ENCODE measurements at regions not wholly inside any gene's neighbourhood (a gene's known extent, or its start where the extent isn't known, plus 50 kb on each side); places are given as distances from the start of the nearest gene placed in this dataset.
"Not testable (repeated sequence)": the region's sequence is repeated elsewhere in the genome, so short reads cannot be mapped to it uniquely, and the experiment has no call there.

DNA sequence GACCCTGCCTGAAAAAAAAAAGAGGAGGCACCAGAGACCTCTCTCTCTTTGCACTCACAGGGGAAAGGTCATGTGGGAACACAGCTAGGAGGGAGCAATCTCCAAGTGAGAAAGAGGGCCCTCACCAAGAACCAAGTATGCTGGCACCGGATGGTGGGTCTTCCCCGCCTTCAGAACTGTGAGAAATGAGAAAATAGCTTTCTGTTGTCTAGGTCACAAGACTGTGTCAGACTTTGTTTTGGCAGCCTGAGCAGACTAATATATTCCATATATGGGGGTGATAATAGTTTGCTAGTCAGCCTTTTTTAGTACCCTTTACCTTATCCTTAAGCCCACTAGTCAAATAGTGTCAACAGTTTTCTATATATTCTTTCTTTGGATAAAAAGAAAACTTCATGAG is 193.0 kb downstream of the TRIML1 start:
- no peaks in the 10 kb centered on the region for H3K27me3 ChIP-seq
- H3K4me3 ChIP-seq (ENCODE audit: low read depth, low read length): no peak overlapping the region
- TF ChIP-seq, protein P1, sequence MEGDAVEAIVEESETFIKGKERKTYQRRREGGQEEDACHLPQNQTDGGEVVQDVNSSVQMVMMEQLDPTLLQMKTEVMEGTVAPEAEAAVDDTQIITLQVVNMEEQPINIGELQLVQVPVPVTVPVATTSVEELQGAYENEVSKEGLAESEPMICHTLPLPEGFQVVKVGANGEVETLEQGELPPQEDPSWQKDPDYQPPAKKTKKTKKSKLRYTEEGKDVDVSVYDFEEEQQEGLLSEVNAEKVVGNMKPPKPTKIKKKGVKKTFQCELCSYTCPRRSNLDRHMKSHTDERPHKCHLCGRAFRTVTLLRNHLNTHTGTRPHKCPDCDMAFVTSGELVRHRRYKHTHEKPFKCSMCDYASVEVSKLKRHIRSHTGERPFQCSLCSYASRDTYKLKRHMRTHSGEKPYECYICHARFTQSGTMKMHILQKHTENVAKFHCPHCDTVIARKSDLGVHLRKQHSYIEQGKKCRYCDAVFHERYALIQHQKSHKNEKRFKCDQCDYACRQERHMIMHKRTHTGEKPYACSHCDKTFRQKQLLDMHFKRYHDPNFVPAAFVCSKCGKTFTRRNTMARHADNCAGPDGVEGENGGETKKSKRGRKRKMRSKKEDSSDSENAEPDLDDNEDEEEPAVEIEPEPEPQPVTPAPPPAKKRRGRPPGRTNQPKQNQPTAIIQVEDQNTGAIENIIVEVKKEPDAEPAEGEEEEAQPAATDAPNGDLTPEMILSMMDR (IDR thresholded peaks at IDR 0.05; ENCODE audit: low read depth, low read length): no peak
- no peaks in the 10 kb centered on the region for H3K9me3 ChIP-seq
- no peak for DNase-seq
- H3K4me1 ChIP-seq: no peaks in the 10 kb centered on the region
- H3K36me3 ChIP-seq: no peaks in the 10 kb centered on the region

DNA sequence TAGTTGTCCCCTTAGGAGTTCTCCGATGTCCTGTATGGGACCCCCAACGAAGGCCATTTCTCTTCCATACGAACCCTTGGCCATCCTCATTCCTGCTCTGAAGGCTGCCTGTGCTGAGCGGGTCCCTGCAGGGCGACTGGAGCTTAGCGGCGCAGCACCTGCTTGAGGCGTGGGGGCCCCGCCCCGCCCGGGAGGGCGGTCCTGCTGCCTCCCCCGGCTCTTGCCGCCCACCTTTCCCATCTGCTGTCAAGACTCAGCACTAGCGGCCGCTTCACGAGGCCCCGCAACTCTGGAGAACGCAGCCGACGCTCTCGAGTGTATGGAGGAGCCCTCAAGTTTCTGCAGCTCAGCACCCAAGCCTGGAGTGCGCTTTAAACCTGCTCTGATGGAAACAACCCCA is 197.7 kb downstream of the TRIML1 start:
- no peak overlapping the region for H3K4me3 ChIP-seq (ENCODE audit: low read depth, low read length)
- no peaks in the 10 kb centered on the region for H3K4me1 ChIP-seq
- TF ChIP-seq, protein P1 (IDR thresholded peaks at IDR 0.05; ENCODE audit: low read depth, low read length): no peak
- no peak for DNase-seq
- no peaks in the 10 kb centered on the region for H3K9me3 ChIP-seq
- no peaks in the 10 kb centered on the region for H3K27me3 ChIP-seq
- no peaks in the 10 kb centered on the region for H3K36me3 ChIP-seq

DNA sequence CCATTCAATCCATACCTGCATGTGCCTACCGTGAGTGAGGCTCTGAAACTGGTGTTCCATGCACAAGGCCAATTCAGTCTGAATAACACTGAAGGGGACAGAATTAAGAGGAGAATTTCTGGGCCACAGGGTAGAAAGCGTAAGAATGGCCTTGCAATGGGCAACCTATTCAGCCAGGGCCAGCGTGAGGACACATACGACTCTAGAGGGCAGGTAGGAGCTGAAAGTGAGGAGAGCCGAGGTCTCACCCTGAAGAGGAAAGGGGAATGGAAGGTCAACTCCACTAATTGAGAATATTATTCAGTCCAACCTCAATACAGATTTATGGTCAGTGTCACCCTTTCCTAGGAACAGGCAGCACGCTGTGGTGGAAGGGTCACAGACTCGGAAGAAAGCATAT is 202.2 kb downstream of the TRIML1 start:
- TF ChIP-seq, protein P1 (IDR thresholded peaks at IDR 0.05; ENCODE audit: low read depth, low read length): no peak
- no peak for DNase-seq
- no peaks in the 10 kb centered on the region for H3K9me3 ChIP-seq
- no peaks in the 10 kb centered on the region for H3K36me3 ChIP-seq
- H3K27me3 ChIP-seq: no peaks in the 10 kb centered on the region
- H3K4me3 ChIP-seq (ENCODE audit: low read depth, low read length): no peak overlapping the region
- H3K4me1 ChIP-seq: no peaks in the 10 kb centered on the region

DNA sequence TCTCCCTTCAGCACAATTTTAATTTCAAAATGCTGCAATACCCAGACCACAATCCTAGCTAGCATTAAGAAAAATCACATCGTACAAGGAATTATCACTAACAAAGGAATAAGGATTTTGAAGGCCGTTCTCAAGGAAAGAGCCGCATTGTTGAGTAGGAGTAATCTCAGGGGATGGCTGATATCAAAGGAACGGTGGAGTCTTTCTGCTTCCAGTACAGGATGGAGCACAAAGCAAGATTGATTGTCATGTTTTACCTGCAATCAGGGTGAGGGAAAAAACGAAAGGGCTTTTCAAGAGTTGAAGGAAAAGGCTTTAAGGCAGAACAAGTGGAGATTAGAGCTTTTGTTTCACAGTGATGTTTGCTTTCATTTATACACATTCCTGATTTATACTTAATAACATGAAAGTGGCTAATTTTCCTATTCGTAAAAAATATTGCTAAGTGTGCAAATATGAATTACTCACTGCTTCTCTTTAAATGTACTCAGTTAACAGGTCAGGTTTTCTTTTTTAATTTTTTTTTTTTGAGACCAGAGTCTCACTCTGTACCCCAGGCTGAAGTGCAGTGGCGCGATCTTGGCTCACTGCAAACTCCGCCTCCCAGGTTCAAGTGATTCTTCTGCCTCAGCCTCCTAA is 207.0 kb downstream of the TRIML1 start:
- no peak for DNase-seq
- Histone ChIP-seq H3K36me3 (no peaks in the 10 kb centered on the region), H3K4me1 (no peaks in the 10 kb centered on the region), H3K9me3 (no peaks in the 10 kb centered on the region), H3K4me3 (ENCODE audit: low read depth, low read length) (no peak overlapping the region), H3K27me3 (no peaks in the 10 kb centered on the region)
- TF ChIP-seq, protein P1 (IDR thresholded peaks at IDR 0.05; ENCODE audit: low read depth, low read length): no peak

DNA sequence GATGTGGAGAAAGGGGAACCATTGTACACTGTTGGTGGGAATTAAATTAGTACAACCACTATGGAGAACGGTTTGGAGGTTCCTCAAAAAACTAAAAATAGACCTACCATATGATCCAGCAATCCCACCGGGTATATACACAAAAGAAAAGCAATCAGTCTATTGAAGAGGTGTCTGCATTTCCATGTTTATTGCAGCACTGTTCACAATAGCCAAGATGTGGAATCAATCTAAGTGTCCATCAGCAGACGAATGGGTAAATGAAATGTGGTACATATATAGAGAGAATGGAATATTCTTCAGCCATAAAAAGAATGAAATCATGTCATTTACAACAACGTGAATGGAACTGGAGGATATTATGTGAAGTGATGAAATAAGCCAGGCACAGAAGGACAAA is 208.1 kb downstream of the TRIML1 start:
- Histone ChIP-seq H3K9me3 (no peaks in the 10 kb centered on the region), H3K4me1 (no peaks in the 10 kb centered on the region), H3K36me3 (no peaks in the 10 kb centered on the region), H3K27me3 (no peaks in the 10 kb centered on the region), H3K4me3 (ENCODE audit: low read depth, low read length) (no peak overlapping the region)
- DNase-seq: no peak
- TF ChIP-seq, protein P1 (IDR thresholded peaks at IDR 0.05; ENCODE audit: low read depth, low read length): no peak

DNA sequence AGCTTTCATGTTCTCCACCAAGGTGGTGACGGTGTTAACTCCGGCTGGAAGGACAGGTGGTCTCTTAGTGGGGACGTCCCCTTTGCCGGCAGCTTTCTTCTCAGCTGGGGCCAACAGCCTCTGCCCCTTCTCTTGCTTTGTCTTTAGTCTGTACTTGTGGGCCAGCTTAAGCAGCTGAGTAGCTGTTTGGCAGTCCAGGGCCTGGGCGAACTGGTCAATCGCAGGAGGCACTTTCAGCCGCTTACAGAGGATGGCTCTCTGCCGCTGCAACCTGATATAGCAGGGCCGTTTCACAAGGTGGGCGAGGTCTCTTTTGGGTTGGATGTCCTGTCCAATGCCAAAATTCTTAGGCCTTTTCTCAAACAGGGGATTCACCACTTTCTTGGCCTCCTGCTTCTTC is 210.3 kb downstream of the TRIML1 start:
- H3K9me3 ChIP-seq; DNase-seq; H3K36me3 ChIP-seq; H3K4me1 ChIP-seq; H3K27me3 ChIP-seq; H3K4me3 ChIP-seq (ENCODE audit: low read depth, low read length): not testable (repeated sequence)

DNA sequence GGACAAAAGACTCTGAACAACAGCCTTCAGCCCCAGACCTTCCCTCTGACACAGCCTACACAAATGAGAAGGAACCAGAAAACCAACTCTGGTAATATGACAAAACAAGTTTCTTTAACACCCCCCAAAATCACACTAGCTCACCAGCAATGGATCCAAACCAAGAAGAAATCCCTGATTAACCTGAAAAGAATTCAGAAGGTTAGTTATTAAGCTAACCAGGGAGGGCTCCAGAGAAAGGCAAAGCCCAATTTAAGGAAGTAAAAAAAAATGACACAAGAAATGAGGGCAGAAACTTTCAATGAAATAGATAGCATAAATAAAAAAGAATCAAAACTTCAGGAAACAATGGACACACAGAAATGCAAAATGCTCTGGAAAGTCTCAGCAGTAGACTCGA is 224.0 kb downstream of the TRIML1 start:
- Histone ChIP-seq H3K27me3 (no peaks in the 10 kb centered on the region), H3K36me3 (no peaks in the 10 kb centered on the region), H3K4me3 (ENCODE audit: low read depth, low read length) (no peak overlapping the region), H3K9me3 (no peaks in the 10 kb centered on the region), H3K4me1 (no peaks in the 10 kb centered on the region)
- DNase-seq: no peak
- TF ChIP-seq, protein P1 (IDR thresholded peaks at IDR 0.05; ENCODE audit: low read depth, low read length): no peak
